ENCODE measurements at regions not wholly inside any gene's neighbourhood (a gene's known extent, or its start where the extent isn't known, plus 50 kb on each side); places are given as distances from the start of the nearest gene placed in this dataset.

DNA sequence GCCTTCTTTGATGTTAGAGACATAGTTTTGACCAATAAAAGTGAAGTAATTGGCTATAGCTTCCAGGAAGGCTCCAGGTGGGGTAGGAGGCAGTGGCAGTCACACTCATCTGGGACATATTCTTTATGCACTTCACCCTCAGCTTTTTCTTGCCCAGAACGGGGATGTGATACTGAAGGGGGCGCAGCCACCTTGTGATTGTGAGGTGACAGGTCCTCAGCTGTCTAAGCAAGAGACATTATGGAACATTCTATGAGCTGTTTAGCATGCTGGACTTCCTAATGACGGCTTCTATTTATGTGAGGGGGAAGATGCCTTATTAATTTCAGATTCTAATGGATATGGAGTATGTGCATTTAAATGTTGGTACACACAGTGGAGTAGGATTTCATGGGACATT lies 151.3 kb upstream of the ZFP64 start:
- Histone ChIP-seq H3K4me1 (no peaks in the 10 kb centered on the region), H3K9me3 (no peaks in the 10 kb centered on the region), H3K36me3 (no peaks in the 10 kb centered on the region), H3K27me3 (no peaks in the 10 kb centered on the region), H3K4me3 (no peak overlapping the region), H3K27ac (no peak overlapping the region)
- 78% methylated on average over 2 of the region's 3 CpGs; no CpG with 5 or more reads in 1 of the 2 donors for WGBS, 2 donors (ENCODE audit: low coverage in 1 of 2)
- no peak for ATAC-seq
- TF ChIP-seq CTCF (IDR thresholded peaks at IDR 0.05): no peak

GRCh38 chr20:52340036-52340634 lies 148.6 kb upstream of the ZFP64 start:
- Histone ChIP-seq H3K4me3 (no peak overlapping the region), H3K27ac (no peak overlapping the region), H3K4me1 (no peaks in the 10 kb centered on the region), H3K27me3 (no peaks in the 10 kb centered on the region), H3K36me3 (no peaks in the 10 kb centered on the region), H3K9me3 (no peaks in the 10 kb centered on the region)
- TF ChIP-seq CTCF (IDR thresholded peaks at IDR 0.05): no peak
- TF ChIP-seq EP300 (IDR thresholded peaks at IDR 0.05): no peak
- 58 to 65% methylated on average over 4 of the region's 4 CpGs for WGBS, 2 donors (ENCODE audit: low coverage in 1 of 2)
- no peak for ATAC-seq

- no peaks in the 10 kb centered on the region for H3K4me1 ChIP-seq
- 92 to 94% methylated on average over 2 of the region's 2 CpGs for WGBS, 2 donors (ENCODE audit: low coverage in 1 of 2)
- no peak for ATAC-seq
- no peak overlapping the region for H3K27ac ChIP-seq
- H3K9me3 ChIP-seq: no peaks in the 10 kb centered on the region
- no peak overlapping the region for H3K4me3 ChIP-seq
- TF ChIP-seq EP300 (IDR thresholded peaks at IDR 0.05): no peak
- no peak for TF ChIP-seq CTCF (IDR thresholded peaks at IDR 0.05)
- no peak for TF ChIP-seq POLR2A (IDR thresholded peaks at IDR 0.05)
- TF ChIP-seq POLR2AphosphoS5 (IDR thresholded peaks at IDR 0.05): no peak
- H3K27me3 ChIP-seq: no peaks in the 10 kb centered on the region
- no peaks in the 10 kb centered on the region for H3K36me3 ChIP-seq
Observed at GRCh38 chr20:52332649-52333250, 141.2 kb upstream of the ZFP64 start.

- no peak for ATAC-seq
- H3K36me3 ChIP-seq: no peaks in the 10 kb centered on the region
- TF ChIP-seq EP300 (IDR thresholded peaks at IDR 0.05) (no peak), CTCF (IDR thresholded peaks at IDR 0.05) (no peak), POLR2A (IDR thresholded peaks at IDR 0.05) (no peak), POLR2AphosphoS5 (IDR thresholded peaks at IDR 0.05) (no peak)
- no peak overlapping the region for H3K4me3 ChIP-seq
- H3K27ac ChIP-seq: no peak overlapping the region
- H3K9me3 ChIP-seq: no peaks in the 10 kb centered on the region
- WGBS, 2 donors (ENCODE audit: low coverage in 1 of 2): 100% methylated on average over 1 of the region's 1 CpG
- H3K4me1 ChIP-seq: no peaks in the 10 kb centered on the region
- H3K27me3 ChIP-seq: no peaks in the 10 kb centered on the region
Observed at GRCh38 chr20:52332230-52332629, 140.7 kb upstream of the ZFP64 start.

- no peaks in the 10 kb centered on the region for H3K9me3 ChIP-seq
- H3K36me3 ChIP-seq: no peaks in the 10 kb centered on the region
- ATAC-seq: no peak
- no peaks in the 10 kb centered on the region for H3K27me3 ChIP-seq
- H3K27ac ChIP-seq: no peak overlapping the region
- TF ChIP-seq CTCF (IDR thresholded peaks at IDR 0.05): no peak
- TF ChIP-seq EP300 (IDR thresholded peaks at IDR 0.05): no peak
- no peak for TF ChIP-seq POLR2AphosphoS5 (IDR thresholded peaks at IDR 0.05)
- no peak for TF ChIP-seq POLR2A (IDR thresholded peaks at IDR 0.05)
- 89 to 94% methylated on average over 2 of the region's 2 CpGs for WGBS, 2 donors (ENCODE audit: low coverage in 1 of 2)
- no peaks in the 10 kb centered on the region for H3K4me1 ChIP-seq
- H3K4me3 ChIP-seq: no peak overlapping the region
Observed at GRCh38 chr20:52331655-52332054, 140.1 kb upstream of the ZFP64 start.

Data from gastroesophageal sphincter (tissue), 4 donors.